ENCODE measurements at regions not wholly inside any gene's neighbourhood (a gene's known extent, or its start where the extent isn't known, plus 50 kb on each side); places are given as distances from the start of the nearest gene placed in this dataset.

DNA sequence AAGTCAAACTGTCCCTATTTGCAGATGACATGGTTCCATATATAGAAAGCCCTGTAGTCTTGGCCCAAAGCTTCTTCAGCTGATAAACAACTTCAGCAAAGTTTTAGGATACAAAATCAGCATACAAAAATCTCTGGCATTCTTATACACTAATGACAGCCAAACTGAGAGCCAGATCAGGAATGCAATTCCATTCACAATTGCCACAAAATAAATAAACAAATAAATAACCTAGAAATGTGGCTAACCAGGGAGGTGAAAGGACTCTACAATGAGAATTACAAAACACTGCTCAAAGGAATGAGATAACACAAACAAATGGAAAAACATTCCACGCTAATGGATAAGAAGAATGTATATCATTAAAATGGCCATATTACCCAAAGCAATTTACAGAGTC, 52.9 kb upstream of the CXCL8 start:
- TF ChIP-seq POLR2A (IDR thresholded peaks at IDR 0.05; ENCODE audit: low read length) (no peak), MAFK (IDR thresholded peaks at IDR 0.05; ENCODE audit: partially characterized antibody) (no peak), BHLHE40 (IDR thresholded peaks at IDR 0.05; ENCODE audit: low read depth, low read length) (no peak), CTCF (IDR thresholded peaks at IDR 0.05) (no peak), NPAS2 (CRISPR knock-in tag; IDR thresholded peaks at IDR 0.05; ENCODE audit: borderline replicate concordance) (no peak), SMC3 (IDR thresholded peaks at IDR 0.05) (no peak), MYC (IDR thresholded peaks at IDR 0.05; ENCODE audit: borderline replicate concordance, low read length) (no peak), JUN (IDR thresholded peaks at IDR 0.05) (no peak), HOXB5 (CRISPR knock-in tag; IDR thresholded peaks at IDR 0.05) (no peak)
- TF ChIP-seq, protein P1, sequence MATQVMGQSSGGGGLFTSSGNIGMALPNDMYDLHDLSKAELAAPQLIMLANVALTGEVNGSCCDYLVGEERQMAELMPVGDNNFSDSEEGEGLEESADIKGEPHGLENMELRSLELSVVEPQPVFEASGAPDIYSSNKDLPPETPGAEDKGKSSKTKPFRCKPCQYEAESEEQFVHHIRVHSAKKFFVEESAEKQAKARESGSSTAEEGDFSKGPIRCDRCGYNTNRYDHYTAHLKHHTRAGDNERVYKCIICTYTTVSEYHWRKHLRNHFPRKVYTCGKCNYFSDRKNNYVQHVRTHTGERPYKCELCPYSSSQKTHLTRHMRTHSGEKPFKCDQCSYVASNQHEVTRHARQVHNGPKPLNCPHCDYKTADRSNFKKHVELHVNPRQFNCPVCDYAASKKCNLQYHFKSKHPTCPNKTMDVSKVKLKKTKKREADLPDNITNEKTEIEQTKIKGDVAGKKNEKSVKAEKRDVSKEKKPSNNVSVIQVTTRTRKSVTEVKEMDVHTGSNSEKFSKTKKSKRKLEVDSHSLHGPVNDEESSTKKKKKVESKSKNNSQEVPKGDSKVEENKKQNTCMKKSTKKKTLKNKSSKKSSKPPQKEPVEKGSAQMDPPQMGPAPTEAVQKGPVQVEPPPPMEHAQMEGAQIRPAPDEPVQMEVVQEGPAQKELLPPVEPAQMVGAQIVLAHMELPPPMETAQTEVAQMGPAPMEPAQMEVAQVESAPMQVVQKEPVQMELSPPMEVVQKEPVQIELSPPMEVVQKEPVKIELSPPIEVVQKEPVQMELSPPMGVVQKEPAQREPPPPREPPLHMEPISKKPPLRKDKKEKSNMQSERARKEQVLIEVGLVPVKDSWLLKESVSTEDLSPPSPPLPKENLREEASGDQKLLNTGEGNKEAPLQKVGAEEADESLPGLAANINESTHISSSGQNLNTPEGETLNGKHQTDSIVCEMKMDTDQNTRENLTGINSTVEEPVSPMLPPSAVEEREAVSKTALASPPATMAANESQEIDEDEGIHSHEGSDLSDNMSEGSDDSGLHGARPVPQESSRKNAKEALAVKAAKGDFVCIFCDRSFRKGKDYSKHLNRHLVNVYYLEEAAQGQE (IDR thresholded peaks at IDR 0.05): no peak
- TF ChIP-seq, protein P2, sequence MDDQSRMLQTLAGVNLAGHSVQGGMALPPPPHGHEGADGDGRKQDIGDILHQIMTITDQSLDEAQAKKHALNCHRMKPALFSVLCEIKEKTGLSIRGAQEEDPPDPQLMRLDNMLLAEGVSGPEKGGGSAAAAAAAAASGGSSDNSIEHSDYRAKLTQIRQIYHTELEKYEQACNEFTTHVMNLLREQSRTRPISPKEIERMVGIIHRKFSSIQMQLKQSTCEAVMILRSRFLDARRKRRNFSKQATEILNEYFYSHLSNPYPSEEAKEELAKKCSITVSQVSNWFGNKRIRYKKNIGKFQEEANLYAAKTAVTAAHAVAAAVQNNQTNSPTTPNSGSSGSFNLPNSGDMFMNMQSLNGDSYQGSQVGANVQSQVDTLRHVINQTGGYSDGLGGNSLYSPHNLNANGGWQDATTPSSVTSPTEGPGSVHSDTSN (IDR thresholded peaks at IDR 0.05): no peak
- TF ChIP-seq, protein P3, sequence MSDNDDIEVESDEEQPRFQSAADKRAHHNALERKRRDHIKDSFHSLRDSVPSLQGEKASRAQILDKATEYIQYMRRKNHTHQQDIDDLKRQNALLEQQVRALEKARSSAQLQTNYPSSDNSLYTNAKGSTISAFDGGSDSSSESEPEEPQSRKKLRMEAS (IDR thresholded peaks at IDR 0.05): no peak

All from A549 (cell line).